ENCODE measurements at regions not wholly inside any gene's neighbourhood (a gene's known extent, or its start where the extent isn't known, plus 50 kb on each side); places are given as distances from the start of the nearest gene placed in this dataset.
"Not testable (repeated sequence)": the region's sequence is repeated elsewhere in the genome, so short reads cannot be mapped to it uniquely, and the experiment has no call there.

- TF ChIP-seq, protein P1, sequence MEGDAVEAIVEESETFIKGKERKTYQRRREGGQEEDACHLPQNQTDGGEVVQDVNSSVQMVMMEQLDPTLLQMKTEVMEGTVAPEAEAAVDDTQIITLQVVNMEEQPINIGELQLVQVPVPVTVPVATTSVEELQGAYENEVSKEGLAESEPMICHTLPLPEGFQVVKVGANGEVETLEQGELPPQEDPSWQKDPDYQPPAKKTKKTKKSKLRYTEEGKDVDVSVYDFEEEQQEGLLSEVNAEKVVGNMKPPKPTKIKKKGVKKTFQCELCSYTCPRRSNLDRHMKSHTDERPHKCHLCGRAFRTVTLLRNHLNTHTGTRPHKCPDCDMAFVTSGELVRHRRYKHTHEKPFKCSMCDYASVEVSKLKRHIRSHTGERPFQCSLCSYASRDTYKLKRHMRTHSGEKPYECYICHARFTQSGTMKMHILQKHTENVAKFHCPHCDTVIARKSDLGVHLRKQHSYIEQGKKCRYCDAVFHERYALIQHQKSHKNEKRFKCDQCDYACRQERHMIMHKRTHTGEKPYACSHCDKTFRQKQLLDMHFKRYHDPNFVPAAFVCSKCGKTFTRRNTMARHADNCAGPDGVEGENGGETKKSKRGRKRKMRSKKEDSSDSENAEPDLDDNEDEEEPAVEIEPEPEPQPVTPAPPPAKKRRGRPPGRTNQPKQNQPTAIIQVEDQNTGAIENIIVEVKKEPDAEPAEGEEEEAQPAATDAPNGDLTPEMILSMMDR (conservative IDR thresholded peaks at IDR 0.05; ENCODE audit: low read depth, low read length), result no peak
- no peak for DNase-seq (ENCODE audit: low read depth)
- no peak overlapping the region for H3K4me3 ChIP-seq (ENCODE audit: low read length)
Observed at GRCh38 chr14:51365241-51365965, 125.4 kb downstream of the TMX1 start.

DNA sequence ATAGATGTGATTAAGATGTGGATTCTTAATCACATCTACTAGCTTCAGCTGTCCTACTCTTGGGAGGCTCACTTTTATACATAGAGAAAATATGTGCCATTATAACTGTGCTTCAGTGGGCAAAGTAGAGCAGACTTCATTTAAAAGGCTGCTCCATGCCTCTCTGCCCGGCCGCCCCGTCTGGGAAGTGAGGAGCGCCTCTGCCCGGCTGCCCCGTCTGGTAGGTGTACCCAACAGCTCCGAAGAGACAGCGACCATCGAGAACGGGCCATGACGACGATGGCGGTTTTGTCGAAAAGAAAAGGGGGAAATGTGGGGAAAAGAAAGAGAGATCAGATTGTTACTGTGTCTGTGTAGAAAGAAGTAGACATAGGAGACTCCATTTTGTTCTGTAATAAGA, 126.4 kb downstream of the TMX1 start:
- H3K4me3 ChIP-seq (ENCODE audit: low read length); DNase-seq (ENCODE audit: low read depth): not testable (repeated sequence)

GRCh38 chr14:51366866-51367599, 127.0 kb downstream of the TMX1 start:
- not testable (repeated sequence) for H3K4me3 ChIP-seq (ENCODE audit: low read length); DNase-seq (ENCODE audit: low read depth)

- no peak for DNase-seq (ENCODE audit: low read depth)
- H3K4me3 ChIP-seq (ENCODE audit: low read length), result no peak overlapping the region
- TF ChIP-seq, protein P1 (conservative IDR thresholded peaks at IDR 0.05; ENCODE audit: low read depth, low read length), result no peak
Observed at GRCh38 chr14:51367600-51367931, 127.5 kb downstream of the TMX1 start.

DNA sequence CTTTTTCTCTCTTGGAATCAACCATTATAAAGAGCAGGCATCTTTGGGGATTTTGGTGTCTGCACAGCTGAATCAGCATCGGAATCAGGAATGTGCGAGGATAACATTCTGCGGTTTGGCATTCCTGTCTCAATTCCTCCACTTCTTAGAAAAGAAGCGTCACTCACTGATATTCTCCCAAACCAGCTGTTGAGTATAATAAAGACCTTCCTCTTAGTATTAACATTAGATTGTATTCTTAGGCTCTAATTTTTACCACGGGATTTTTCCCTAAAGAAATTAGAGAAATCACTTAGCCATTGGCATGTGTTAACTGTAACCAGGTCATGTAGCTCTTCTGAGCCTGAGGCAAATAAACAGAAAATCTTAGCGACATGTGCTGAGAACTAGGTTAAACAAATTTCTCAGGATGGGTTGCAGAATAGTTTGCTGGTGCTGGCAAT, 128.7 kb downstream of the TMX1 start:
- TF ChIP-seq, protein P1 (conservative IDR thresholded peaks at IDR 0.05; ENCODE audit: low read depth, low read length), result no peak
- peak; percentile 75 for DNase-seq (ENCODE audit: low read depth)
- H3K4me3 ChIP-seq (ENCODE audit: low read length), result no peak overlapping the region

DNA sequence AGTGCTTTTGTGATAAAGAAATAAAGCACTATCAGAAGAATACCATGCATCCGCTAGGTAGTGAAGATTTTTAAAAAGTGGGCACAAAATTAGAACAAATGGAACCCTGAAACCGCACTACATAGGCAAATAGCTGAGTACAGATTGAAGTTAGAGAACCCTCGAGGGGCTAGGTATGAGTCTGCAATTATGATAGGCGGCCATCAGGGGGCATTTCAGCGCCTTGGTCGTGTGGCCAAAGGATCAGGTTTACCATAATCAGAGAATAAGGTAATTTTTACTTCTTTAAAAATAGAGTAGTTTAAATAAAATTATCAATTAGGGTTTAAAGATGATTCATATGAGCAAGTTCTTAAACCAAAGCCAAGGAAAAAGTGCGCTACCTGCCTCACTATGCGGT, 129.8 kb downstream of the TMX1 start:
- no peak for DNase-seq (ENCODE audit: low read depth)
- TF ChIP-seq, protein P1 (conservative IDR thresholded peaks at IDR 0.05; ENCODE audit: low read depth, low read length), result peak; percentile 23
- H3K4me3 ChIP-seq (ENCODE audit: low read length), result no peak overlapping the region

GRCh38 chr14:51370758-51371386, 130.8 kb downstream of the TMX1 start:
- TF ChIP-seq, protein P1 (conservative IDR thresholded peaks at IDR 0.05; ENCODE audit: low read depth, low read length), result no peak
- DNase-seq (ENCODE audit: low read depth), result peak; percentile 62
- no peak overlapping the region for H3K4me3 ChIP-seq (ENCODE audit: low read length)

DNA sequence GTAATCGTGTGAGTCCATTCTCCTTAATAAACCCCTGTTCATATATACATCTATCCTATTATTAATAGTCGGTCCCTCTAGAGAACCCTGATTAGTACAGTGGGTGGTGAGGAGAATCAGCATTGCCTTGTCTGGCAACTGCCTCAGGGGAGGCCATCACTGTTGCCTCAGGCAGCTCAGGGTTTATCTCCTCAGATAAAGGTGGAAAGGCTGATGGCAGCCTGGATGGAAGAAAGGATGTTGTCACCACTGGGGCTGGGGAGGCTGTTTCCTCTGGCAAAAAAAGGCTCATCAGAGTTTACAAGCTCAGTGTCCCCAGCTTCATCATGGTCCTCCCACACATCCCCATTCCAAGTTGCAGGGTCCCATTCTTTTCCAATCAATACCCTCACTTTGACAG, 137.1 kb downstream of the TMX1 start:
- H3K4me3 ChIP-seq (ENCODE audit: low read length); DNase-seq (ENCODE audit: low read depth): not testable (repeated sequence)
